ENCODE measurements at regions not wholly inside any gene's neighbourhood (a gene's known extent, or its start where the extent isn't known, plus 50 kb on each side); places are given as distances from the start of the nearest gene placed in this dataset.

DNA sequence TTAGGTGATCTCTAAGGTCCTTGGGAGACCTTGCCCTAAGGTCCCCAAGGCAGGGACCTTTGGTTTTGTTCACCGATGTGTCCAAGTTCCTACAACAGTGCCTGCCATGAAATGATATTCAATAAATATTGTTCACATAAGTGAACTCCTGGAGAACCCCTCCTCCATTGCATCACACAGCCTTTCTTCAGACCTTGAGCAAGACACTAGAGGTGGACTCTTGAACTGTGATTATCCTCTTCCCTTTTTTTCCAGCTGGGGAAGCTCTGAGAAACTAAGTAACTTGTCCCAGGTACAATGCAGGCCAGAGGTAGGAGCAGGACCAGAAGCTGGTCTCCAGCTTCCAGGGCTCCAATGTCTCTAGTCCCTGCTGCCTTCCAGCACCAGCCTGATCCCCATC is 76.6 kb upstream of the LMO1 start:
- no peak for DNase-seq

GRCh38 chr11:8339592-8340022 is 75.9 kb upstream of the LMO1 start:
- DNase-seq = no peak

- peak; percentile 10 for DNase-seq
Observed at GRCh38 chr11:8338138-8338537, 74.5 kb upstream of the LMO1 start.

- DNase-seq = no peak
Observed at GRCh38 chr11:8337130-8337795, 73.6 kb upstream of the LMO1 start.

DNA sequence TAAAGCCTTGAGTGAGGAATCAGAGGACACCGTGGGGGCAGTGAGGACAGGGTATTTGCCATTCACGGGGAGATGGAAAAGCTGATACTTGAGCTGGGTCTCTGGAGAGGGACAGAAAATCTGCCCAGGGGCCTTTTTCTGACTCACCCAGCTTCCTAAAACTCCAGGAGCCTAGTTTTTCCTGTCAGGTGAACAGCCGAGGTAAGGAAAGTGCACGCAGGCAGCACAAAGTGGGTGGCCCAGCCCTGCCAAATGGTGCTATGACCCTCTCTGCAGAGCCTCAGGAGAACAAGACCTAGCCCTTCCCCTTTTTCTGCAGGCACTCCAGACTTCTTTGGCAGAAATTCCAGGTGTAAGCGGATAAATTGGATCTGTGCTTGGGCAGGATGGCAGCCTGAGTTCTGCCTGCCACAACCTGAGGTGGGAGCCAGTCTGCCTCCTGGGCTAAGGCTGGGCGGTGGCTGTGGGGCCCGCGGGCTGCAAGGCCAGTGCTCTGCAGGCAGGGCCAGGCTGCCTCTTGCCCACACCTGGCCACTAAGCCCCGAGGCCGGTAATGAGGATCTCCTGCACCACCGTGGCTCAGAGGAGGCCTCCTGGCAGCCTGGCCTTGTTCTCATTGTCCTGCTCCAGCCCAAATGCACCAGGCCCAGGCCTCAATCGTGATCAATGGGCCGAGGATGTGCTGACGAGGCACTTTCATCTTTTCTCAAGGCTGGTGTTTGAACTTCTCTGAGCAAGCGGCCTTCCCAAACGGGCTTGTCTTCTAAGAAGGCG is 72.9 kb upstream of the LMO1 start:
- no peak for DNase-seq

DNA sequence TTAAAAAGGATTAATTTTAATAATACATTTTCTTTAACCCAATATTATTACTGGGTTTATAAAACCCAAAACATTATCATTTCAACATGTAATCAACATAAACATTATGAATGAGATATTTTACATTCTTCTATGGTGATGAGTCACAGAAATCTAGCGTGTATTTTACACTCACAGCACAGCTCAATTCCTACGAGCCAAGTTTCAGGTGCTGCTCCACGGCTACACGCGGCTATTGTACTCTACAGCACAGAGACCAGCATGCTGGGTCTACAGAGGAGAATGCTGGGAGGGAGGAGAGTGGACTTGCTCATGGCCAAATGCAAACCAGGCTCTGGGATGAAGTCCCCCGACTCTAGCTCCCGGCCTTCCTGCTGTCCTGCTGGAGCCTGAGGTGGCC is 72.0 kb upstream of the LMO1 start:
- peak; percentile 6 for DNase-seq

- DNase-seq = no peak
Observed at GRCh38 chr11:8335186-8335585, 71.5 kb upstream of the LMO1 start.

- no peak for DNase-seq
Observed at GRCh38 chr11:8333811-8334401, 70.2 kb upstream of the LMO1 start.

GRCh38 chr11:8333376-8333775 is 69.7 kb upstream of the LMO1 start:
- no peak for DNase-seq

DNA sequence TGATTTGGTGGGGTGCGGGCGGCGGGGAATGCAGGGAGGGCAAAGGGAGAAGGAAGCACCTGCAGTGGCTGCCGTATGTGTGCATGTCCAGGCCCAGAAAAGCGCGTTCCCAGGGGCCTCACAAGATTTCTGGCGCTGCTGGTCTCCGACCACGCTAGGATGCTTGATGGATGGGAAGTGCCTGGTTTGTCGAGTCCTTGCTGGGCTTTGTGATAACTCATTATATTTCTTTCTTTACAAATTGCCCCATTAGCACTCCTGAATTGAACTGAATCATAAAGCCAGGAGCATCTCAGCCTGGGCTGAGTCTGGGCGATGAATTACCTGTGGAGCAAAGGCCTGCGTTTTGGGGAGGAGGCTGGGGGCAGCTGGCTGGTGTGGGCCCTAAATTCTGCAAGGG is 69.2 kb upstream of the LMO1 start:
- DNase-seq = no peak

GRCh38 chr11:8332196-8332595 is 68.5 kb upstream of the LMO1 start:
- DNase-seq = no peak

DNA sequence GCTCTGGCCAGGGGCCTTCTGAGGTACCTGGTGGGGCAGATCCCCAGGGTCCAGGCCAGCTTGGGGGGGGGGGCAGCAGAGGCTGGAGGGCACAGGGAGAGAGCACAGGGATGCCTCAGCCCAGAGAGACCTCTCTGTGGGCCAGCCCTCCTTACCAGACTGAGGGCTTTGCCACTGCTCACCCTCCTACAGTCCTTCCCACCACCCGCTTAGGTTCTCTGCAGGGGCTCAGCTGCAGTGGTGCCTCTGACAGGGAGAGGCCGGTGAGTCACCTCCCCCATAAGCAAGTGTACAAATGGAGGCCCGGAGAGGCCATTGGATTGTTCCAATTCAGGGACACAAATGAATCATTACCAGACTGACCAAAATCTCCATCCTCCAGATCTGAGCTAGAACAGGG is 68.1 kb upstream of the LMO1 start:
- DNase-seq = no peak

DNA sequence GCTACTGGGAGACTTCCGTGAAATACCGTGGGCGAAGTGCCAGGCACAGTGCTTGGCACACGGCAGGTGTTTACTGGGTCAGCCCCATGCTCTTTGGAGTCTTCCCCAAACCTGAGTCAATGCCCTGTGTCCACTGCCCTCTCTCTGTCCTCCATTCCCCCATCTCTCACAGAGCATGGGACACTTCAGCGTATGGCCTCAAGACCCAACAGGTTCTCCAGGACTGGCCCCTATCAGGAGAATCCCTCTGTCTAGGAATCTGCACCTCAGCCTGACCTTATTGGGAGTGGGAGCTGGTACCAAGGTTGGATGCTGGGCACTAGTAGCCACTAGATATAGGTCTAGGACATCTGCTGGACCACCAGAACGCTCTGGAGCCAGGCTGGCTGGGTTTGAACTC is 67.2 kb upstream of the LMO1 start:
- no peak for DNase-seq

DNA sequence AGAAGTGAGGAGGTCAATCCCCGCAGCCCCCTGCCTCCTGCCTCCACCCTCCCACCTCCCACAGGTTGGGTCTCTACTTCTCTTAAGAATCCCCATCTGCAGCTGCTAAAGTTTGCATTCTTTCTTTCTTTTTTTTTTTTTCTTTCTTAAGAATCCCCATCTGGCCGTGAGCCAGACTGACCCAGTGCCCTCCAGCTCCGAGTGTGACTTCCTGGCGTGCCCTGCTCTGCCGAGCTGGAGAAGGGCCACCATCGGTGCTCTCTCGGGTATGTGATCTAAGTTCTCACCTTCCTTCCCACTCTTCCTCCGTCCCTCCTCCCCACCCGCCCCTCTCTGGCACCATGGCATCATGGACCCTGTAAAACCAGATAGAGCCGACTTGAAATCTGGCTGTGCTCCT is 66.7 kb upstream of the LMO1 start:
- DNase-seq = no peak

DNA sequence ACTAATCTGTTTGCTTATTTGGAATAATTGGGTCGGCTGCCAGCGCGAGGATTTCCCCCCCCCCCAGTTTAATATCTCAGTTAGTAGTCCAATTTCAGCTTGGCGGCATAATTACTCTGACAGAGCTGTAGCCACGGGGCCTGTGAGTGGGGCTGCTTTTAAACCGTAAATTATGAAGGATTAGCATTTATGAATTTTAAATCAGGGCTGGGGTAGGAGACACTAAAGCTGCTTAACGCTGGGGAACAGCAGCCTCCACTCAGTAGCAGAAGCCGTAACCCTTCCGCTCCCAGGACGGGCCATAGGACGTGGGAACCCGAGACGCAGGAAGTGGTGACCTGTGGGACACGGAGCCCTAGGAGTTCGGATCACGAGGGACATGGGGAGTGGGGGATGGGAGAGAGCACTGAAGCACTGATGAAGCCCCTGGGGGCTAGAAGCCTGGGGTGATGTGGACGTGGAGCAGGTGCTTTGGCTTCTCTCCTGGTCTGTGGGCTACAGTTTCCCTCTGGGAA is 66.2 kb upstream of the LMO1 start:
- DNase-seq = no peak

GRCh38 chr11:8329336-8329735 is 65.7 kb upstream of the LMO1 start:
- no peak for DNase-seq

DNA sequence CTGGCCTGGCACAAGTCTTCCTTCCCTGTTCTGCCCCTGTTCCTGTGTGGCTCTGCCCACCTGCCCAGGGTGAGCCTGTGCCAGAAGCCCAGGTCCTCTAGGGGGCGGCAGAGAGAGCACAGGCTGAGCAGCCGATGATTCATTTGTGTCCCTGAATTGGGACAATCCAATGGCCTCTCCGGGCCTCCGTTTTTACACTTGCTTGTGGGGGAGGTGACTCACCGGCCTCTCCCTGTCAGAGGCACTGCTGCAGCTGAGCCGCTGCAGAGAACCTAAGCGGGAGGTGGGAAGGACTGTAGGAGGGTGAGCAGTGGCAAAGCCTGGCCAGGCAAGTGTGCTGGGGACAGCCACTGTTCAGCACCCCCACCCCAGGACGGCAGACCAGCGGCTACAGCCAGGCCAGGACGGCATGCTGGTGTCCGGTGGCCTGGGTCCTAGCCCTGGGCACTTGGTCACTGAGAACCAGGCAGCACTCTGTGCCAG is 65.2 kb upstream of the LMO1 start:
- DNase-seq = peak; percentile 79

GRCh38 chr11:8328231-8328794 is 64.6 kb upstream of the LMO1 start:
- DNase-seq = no peak

DNA sequence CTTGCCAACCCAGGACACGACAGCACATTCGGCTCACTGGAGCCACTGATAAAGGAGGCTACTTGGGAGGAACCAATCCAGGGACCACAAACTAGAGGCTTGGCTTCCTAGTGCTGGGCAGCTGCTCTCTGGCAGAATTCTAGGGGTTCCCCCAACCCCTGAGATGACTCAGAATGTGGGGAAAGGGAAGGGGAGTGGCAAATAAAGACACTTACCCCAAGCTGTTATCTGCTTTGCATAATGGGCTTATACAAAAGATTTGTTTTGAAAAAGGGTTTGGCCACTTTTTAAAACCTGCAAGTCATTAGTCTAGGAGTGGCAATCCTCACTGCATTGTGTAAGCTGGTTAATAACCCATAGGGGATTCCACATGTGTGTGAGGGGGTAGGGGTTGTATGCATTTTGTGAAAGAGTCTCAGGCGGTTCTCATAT is 64.1 kb upstream of the LMO1 start:
- no peak for DNase-seq

- no peak for DNase-seq
Observed at GRCh38 chr11:8326337-8326736, 62.7 kb upstream of the LMO1 start.

GRCh38 chr11:8325591-8326304 is 62.1 kb upstream of the LMO1 start:
- no peak for DNase-seq

DNA sequence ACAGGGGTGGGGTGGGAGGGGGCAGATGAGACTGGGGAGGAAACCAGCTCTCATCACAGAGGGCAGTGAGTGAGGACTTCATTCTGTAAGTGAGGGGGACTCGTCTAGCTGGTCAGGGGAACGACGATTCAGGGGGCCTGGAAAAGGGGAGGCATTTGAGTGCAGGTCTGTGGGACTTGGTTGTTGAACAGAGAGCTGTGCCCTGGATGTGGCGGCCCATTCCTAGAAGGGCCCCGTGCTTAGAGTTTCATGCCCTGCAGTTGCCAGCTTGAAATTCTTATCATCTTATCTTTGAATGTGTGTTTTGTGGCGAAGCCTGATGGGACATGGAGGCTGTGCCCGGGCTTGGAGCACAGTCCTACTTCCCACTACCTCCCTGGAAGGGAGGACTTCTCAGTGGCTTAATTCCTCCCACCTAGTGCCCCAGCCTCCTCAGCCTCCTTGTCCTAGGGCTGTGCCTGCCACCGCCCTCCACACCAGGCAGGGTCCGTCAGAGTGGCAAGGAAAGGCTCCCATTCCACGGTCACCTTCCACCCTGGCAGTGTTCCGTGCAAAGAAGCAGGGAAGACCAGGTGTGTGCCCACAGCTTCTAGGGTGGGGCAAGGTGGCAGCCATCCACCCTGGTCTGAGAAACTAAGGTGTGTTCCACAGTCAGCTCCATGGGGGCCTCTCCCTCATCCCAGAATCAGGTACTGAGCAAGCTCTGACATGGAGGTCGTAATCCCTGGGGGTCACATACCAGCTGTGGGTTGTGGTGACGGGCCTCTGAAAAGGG is 59.7 kb upstream of the LMO1 start:
- no peak for DNase-seq
